Left kidney (tissue), 1 donor: ENCODE measurements at regions not wholly inside any gene's neighbourhood (a gene's known extent, or its start where the extent isn't known, plus 50 kb on each side); places are given as distances from the start of the nearest gene placed in this dataset.

Experiments used
- DNase-seq: peaks from one replicate; pipeline ENCODE4 v3.0.0-alpha.2; 2013

DNA sequence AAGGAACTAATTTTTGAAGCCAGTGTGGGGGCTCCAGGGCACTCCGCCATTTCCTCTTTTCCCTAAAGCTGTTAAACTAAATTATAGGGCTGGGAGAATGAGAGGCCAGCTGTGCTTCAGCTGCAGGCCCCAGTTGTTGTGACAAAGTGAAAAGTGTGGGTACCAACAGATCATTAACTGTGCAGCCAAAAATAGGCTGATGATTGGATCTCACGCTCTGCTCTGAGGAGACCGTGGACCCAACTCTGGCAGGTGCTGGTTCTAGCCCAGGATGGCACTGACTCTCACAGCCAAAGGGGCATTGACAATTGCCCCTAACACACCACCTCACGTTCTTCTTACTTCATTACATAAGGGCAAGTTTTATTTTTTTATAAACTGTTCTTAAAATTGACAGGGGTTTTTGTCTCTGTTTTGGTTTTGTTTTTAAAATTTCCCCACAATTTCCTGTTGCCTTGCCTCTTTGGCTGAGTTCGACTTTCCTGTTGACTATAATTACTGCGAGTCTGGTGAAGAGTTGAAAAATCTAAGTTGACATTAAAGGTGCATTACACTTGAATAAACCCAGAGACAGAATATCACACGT is 391.0 kb downstream of the FGF9 start:
- no peak for DNase-seq

DNA sequence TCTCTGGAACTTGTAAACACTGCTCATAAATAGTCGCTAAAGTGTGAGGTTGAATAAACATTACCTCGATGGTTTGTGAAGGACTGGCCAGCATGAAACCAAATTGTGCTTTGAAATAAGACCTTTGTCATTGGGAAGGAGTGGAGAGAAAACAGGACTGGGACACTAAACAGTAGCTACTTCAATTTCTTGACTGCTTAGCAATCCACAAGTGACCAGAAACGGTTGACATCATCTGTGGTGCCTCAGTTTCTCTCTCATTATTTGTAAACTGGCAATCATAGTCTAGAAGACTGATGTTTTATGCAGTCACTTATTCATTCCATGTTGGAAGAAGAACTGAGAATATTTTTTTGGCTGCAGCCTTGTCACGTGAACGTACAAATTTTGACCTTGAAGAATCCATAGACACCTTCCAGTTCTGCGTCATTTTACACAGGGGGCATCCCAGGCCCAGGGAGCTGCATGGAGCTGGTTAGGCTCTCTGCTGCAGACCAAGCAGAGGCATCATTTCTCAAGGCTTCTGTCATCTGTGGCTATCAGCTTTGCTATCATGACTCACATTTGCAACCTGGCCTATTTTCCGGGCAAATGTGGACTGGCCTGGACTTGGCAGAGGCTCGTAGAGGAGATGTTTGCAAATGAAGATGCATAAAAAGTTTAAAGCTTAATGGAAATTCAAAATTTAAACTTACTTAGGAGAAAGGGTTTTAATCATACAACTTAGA is 391.8 kb downstream of the FGF9 start:
- DNase-seq = no peak

DNA sequence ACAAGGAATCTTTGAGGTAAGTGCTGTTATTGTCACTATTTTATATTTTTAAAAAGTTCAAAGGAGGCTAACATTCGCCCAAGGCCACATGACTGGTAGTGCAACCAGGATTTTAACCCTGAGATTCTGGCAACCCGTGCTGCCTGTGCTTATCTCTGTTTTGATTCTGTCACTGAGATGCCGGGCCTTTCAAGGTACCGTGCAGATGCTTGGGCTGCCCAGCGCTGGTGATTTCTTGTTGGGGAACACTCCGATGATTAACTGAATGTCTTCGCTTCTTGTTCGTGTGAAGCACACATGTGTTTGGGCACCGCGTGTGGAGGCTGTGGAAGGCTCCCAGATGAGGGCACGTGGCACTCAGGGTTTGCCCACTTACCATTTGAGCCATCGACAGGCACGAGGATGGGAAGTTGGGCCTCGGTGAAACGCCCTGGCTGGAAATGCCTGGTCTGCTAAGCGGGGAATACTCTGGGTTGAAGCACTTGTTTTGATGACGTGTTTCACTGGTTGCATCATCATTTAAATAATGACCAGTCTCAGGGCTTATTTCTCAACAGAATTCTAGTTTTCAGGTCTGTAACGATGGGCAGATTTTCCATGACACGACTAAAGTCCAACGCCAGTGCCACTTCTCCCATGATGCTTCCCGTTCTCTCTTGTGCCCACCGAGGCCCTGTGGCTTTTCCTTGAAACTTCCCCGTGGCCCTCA is 392.7 kb downstream of the FGF9 start:
- no peak for DNase-seq

DNA sequence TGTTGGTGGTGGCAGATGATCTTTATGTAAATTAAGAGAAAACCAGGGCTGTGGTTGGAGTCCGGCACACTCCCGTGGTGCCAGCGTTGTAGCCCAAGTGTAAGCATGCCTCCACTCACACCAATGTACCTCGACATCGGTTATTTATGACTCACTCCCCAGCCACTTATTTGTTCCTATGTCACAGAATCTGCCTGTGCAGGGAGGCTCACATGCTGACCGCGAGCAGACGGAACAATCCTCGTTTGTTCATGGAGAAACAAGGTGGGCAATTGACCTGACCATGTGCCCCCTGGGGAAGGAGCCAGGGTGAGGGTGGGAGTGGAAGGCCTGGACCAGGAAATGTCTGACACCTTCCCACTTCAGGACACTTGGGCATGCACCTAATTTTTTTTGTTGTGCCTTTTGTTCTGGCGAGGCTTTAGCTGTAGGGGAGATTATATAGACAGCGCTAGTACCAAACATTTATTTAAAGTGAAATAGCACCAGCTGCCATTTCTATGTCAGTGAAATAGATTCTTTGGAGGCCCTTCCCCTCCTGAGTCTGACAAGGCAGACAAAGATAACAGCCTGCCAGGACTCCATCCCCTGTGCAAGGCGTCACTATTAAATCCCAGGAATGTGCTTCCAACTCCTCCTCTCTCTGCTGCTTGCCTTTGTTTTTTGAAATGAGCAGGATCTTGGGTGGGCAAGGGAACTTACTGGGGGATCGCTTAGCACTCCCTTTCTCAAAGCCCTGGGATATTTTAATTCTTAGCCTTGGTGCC is 394.2 kb downstream of the FGF9 start:
- DNase-seq = no peak

DNA sequence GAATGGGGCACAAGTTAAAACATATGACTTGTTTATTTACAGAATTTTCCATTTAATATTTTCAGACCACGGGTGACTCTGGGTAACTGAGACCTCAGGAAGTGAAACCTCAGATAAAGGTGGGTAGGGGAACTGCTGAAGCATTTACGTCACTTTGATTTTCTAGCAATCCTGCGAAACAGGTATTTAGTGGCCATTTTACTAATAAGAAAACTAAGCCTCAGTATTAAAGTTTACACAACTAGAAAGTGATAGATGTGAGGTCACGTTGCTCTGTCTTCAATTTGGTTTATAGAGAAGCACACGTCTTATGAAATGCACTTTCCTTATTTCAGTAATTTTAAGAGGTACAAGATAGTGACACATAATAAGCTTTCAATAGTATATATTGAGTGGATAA is 402.8 kb downstream of the FGF9 start:
- no peak for DNase-seq

DNA sequence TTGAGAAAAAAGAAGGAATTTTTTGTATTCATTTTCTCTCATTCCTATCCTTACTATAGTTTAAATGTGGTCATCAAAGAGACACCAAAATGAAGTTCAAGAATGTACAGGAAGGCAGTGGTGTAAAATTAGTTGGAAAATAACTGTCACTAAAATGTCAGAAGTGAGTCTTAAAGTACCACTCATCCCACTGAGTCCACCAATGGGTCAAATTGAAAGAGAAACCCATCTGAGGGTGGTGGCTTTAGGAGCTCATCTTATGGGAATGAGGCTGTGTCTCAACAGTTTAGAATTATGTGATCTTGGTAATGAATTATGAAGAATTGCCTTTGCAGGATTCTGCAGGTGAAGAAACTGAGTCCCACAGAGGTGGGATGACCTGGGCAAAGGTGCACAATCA is 403.5 kb downstream of the FGF9 start:
- DNase-seq = no peak

DNA sequence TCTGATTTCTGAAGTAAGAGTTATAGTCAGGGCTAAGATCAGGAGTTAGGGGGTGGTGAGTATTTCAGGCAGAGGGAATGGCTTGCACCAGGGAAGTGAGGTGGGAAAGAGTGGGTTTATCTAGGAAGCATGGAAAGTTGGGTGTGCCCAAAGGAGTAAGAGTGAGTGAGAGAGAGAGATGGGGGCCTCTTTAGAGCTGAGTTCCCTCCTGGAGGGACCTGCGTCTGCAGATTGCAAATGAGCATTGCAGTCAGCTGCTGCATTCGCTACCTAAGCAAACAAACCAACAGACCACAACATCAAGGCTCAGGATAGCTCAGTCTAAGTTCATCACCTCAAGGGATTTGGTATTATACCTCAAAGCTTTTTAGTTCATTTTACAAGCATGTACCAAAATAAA is 405.8 kb downstream of the FGF9 start:
- DNase-seq = no peak

DNA sequence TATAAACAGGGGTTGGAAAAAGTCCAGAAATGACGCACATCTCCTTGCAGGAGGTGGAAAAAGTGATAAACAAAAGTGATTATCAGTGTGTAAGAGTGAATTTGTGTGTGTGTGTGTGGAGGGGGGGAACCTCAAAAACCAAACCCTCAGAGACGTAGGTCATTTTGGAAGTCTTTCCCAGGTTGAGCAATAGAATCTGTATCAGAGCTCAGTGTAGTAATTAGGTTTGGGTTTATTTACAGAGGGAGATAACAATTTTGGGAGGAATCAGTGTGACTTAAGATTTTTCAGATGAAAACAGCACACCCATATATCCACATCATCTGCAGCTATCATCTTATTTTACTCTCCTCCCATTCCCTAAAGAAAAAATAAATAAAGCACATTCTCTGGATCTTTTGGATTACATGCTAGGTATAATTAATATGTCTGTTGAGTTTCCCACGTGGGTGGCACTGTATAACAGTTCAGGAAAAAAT is 406.4 kb downstream of the FGF9 start:
- no peak for DNase-seq

DNA sequence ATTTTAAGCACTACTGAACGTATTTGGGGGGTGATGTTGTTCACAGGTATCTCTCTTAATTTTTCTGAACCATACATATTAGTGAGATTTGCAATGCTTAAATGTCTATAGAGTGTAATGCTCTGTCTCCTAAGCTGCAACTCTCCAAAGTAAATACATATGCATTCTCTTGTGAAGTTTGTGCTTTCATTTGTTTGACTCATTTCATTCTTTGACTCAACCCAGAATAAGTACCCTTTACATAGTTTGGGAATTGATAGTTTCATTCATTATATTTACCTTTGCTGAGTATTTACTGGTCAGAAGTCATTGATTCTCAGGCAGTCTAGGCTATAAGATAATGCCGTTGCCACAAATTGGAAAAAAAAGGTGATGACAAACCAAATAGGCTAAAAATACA is 406.9 kb downstream of the FGF9 start:
- DNase-seq = no peak

DNA sequence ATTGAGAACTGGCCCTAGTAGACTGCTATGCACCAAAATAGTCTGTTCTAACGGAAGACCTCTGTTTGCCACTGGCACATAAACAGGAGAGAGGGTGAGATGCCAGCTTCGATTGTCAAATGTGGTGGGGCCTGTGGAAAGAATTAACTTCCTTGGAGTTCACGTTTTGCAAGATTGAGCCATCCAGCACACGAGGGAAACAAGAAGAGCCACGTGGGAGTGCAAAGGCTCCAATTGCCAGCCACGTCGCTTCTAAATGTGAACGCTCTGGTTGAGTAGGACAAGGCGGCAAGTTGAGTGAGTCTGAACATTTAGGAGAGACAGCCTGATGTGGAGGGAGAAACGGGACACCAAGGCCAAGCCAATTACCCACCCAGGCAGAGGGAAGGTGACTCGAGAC is 409.1 kb downstream of the FGF9 start:
- no peak for DNase-seq

DNA sequence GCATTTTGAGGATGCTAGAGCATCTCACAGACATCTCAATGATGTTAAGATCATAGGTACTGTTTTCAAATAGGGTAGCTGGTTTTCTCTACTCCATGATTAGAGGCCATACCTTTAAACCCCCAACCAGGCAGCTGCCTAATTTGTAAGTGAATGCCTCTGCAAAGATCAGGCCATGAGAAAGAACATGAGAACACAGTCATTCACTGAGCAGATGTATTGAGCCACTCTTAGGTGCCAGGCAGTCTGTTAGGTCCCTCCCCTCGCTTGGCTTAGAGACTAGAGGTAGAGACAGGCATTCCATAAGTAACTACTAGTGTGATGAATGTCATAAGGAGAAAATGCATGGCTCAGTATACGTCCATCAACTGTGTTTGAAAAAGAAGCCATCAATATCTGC is 410.0 kb downstream of the FGF9 start:
- no peak for DNase-seq

DNA sequence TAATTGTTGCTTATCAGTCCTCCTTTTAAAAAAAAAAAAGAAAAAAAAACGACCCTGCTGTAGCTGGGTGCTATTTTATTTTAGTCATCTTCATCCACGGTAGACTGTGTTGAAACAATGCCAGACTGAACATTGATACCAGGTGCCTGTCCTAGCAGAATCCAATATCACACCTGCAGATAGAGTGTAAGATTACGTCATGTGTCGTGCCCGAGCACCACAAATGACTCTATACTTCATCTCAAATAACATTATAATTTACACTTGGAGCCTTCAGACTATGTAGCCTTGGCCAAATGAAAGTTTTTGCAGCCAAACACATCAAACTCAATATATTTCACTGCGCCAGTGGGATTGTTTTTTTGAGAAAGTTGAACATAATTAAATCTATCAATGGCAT is 410.6 kb downstream of the FGF9 start:
- DNase-seq = no peak

DNA sequence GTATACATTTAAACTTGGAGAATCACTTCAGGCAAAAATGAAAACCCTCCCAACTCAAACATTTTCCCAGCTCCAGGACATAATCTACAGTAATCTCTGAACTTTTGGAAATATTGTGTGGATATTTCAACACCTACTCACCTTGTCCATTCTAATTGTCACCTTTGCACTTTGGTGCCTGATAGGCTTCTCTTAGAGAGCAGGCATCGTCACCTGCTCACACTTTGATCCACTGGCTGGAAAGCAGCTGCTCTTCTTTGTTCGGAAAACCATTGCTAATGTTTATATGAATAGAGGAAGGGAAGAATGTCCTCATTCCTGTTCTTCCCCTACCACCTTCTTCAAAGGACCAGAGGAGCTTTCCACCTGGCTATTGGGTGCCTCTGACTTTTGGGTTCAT is 411.2 kb downstream of the FGF9 start:
- DNase-seq = no peak

DNA sequence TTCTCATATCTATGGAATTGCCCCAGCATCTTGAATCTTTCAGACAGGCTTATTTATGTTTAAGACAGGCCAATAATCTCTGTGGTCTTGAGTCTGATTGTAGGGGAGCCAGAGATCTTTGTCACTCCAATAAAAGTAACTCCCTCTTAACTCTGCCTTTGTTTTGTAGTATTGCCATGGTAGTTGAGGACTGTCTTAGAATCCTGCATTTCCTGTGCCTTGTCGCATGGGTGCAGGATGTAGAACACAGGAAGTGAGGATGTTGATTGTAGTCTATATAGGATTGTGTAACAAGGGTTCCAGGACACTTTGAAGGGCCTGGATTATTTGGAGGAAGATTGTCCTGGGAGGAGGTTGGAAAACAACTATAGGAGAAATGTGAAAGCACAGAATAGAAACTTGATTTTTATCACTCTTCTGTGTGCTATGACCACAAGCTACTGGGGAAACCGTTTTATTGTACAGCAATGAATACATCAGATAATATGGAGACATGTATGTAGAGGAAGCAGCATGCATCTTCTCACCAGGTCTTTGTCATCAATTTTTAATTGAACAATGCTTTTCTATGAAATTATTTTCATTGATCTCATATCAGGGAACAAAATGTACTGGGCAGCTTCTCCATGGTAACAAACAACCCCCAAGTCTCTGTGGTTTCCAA is 411.7 kb downstream of the FGF9 start:
- DNase-seq = no peak

DNA sequence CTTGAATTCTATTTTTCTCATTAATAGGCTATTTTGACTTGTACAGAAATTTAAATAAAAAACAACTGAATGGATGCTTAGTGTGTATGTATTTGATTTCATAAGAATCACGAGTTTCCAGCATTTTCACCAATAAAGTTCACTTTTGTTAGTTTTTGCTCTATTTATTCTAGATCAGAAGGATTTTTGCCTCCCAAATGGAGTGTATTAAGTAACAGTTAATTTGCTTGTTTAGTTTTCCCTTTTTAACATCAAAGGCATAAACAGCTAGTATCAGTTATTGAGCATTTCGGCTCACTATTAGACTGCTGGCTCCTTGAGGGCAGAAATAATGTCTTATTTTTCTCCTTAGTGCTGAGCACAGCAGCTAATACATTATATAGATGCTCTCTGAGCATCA is 414.1 kb downstream of the FGF9 start:
- no peak for DNase-seq

DNA sequence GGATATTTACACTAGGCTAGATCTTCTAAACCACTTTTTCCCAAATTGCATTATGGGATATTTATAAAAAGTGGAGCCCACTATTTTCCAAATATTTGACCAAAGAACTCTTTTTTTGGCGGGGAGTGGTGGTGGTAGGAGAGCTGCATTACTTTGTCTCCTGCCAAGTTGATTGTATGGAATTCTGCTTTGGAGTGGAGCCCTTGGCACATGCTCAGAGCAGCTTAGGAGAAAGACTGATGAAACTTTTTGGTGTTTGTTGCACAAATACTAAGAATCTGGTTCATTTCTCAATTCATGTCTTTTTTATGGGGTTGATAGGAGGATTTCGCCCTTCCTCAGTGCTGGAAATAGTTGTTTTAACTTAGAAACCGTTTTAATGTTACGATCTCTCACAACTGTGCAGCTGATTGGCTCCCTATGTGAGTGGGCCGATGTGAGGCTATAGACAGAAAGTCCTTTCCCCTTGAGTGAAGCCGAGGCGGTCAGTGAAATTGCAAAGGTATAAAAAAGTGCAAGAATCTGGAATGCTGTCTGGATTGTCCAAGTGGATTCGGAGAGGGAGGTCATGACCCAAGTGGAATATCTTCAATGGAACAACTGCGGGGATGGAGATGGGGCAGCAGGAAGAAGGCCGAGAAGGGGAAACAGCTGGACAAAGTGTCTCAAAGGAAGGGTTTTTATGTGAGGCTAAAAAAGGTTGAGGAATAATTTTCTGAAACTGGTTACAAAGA is 415.9 kb downstream of the FGF9 start:
- no peak for DNase-seq

DNA sequence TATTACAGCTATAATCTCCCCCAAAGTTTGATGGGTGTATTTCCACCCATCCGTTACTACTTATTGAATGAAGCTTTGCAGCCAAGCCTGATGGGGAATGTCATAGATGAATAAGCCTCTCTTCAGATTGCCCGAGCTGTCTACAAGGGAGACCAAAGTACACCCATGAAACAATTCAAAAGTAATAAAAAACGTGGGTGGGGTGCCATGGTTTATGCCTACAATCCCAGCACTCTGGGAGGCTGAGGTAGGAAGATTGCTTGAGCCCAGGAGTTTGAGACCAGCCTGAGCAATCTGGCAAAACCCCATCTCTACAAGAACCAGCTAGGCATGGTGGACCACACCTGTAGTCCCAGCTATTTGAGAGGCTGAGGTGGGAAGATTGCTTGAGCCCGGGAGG is 419.2 kb downstream of the FGF9 start:
- DNase-seq = no peak

DNA sequence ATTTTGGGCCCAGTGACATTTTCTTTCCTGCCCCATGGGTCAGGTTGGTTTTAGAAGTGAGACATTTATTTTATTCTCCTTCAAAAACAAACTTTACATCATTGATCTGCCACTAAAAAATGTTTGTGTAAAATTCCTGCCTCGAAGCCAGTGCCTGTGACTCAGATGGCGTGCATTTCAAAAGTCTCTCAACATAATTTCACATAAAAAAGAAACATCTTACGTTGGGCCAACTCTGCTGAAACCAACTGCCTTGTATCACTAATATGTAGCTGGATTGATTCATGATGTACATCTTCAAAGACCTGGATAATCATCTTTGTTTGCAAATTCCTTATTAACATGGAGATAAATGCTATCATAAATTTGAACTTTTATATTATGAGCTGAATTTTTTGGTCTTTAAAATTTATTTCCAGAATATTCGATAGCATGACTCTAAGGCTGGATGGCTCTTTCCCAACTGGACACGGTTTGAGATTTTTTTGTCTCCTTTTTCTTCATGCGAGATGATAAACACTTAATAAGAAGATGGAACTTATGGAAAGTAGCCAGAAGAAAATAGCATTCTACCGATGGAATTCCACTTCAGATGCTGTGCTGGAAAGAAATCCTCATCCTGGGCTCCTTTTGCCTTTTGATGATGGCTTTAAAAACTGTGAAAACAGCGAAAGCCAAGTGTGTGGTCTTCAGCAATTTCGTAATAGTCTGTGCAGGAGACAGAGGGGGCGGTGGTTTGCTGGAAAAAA is 420.5 kb downstream of the FGF9 start:
- DNase-seq = no peak

DNA sequence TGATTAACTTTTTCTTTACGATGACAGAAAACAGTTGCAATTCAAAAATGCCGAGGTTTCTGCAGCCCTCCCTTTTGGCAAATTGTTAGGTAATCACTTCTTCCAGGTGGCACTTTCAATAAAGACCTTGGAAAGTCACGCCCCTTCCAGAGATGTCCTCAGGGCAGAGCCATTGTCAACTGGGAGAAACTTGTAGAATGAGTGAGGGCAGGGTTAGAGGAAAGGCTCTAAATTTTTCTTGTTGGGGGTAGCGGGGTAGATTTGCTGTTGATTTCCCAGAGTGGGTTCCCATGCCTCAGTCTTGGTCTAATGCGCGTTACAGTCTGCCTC is 421.1 kb downstream of the FGF9 start:
- DNase-seq = no peak

DNA sequence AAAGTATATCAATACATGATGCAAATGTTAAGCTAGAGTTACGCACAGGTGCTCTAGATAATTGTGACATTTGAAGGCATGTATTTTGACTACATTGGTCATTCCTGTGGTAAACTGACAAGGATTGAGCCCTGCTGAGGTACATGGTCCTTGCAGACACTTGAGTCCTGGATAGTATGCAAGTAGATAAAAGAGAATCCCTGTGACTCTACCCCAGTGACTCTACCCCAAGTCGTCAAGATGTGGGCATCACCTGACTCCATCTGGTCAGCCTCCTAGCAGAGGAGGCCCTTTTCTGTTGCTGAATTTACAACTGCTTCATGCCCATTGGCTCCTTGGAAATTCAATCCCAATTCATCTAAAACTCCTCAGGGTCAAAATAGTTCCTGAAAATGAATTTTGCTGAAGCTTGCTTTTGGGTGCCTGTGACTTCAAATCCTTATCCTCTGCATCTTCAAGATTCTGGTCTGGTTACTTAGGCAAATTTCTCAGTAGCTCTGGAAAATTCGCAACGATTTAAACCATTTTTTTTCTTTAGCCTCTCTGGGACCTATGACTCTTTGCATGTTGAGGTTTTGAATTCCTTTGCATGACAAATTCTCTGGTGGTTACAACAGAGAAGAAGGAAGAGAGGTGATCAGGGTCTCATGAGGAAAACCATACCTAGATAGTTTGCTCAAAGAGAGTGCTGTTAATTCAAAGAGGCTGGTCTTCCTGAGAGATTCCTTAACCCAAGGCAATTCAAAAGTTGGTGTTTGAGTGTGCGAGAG is 422.1 kb downstream of the FGF9 start:
- DNase-seq = no peak
